ENCODE measurements at regions not wholly inside any gene's neighbourhood (a gene's known extent, or its start where the extent isn't known, plus 50 kb on each side); places are given as distances from the start of the nearest gene placed in this dataset.

- DNase-seq (ENCODE audit: low spot score) = no peak
These were observed 92.9 kb downstream of the TXNL1 start for GRCh38 chr18:56545464-56545863.

- DNase-seq (ENCODE audit: low spot score) = peak; percentile 26
These were observed 95.9 kb downstream of the TXNL1 start for GRCh38 chr18:56542476-56542875.

GRCh38 chr18:56541793-56542192 is 96.6 kb downstream of the TXNL1 start:
- no peak for DNase-seq (ENCODE audit: low spot score)

GRCh38 chr18:56541340-56541739 is 97.1 kb downstream of the TXNL1 start:
- DNase-seq (ENCODE audit: low spot score) = no peak

- peak; percentile 65 for DNase-seq (ENCODE audit: low spot score)
These were observed 99.6 kb downstream of the TXNL1 start for GRCh38 chr18:56538746-56539145.

- peak; percentile 31 for DNase-seq (ENCODE audit: low spot score)
These were observed 106.1 kb downstream of the TXNL1 start for GRCh38 chr18:56532176-56532840.

- DNase-seq (ENCODE audit: low spot score) = peak; percentile 72
These were observed 115.6 kb downstream of the TXNL1 start for GRCh38 chr18:56522816-56523215.

- DNase-seq (ENCODE audit: low spot score) = no peak
These were observed 117.1 kb downstream of the TXNL1 start for GRCh38 chr18:56521263-56521662.

GRCh38 chr18:56517761-56518160 is 120.6 kb downstream of the TXNL1 start:
- no peak for DNase-seq (ENCODE audit: low spot score)

- peak; percentile 54 for DNase-seq (ENCODE audit: low spot score)
These were observed 121.2 kb downstream of the TXNL1 start for GRCh38 chr18:56517196-56517595.

- peak; percentile 74 for DNase-seq (ENCODE audit: low spot score)
These were observed 121.6 kb downstream of the TXNL1 start for GRCh38 chr18:56516789-56517188.

GRCh38 chr18:56515522-56515921 is 122.9 kb downstream of the TXNL1 start:
- DNase-seq (ENCODE audit: low spot score) = no peak

- DNase-seq (ENCODE audit: low spot score) = no peak
These were observed 126.4 kb downstream of the TXNL1 start for GRCh38 chr18:56511996-56512395.

- no peak for DNase-seq (ENCODE audit: low spot score)
These were observed 128.3 kb downstream of the TXNL1 start for GRCh38 chr18:56510108-56510507.

- DNase-seq (ENCODE audit: low spot score) = no peak
These were observed 128.7 kb downstream of the TXNL1 start for GRCh38 chr18:56509656-56510055.

GRCh38 chr18:56508370-56509036 is 129.9 kb downstream of the TXNL1 start:
- no peak for DNase-seq (ENCODE audit: low spot score)

GRCh38 chr18:56505971-56506370 is 132.4 kb downstream of the TXNL1 start:
- DNase-seq (ENCODE audit: low spot score) = peak; percentile 25

GRCh38 chr18:56505293-56505692 is 133.1 kb downstream of the TXNL1 start:
- no peak for DNase-seq (ENCODE audit: low spot score)

- DNase-seq (ENCODE audit: low spot score) = no peak
These were observed 136.5 kb downstream of the TXNL1 start for GRCh38 chr18:56501896-56502295.

- no peak for DNase-seq (ENCODE audit: low spot score)
These were observed 142.5 kb downstream of the TXNL1 start for GRCh38 chr18:56495884-56496283.

- DNase-seq (ENCODE audit: low spot score) = no peak
These were observed 144.9 kb downstream of the TXNL1 start for GRCh38 chr18:56493531-56493930.

GRCh38 chr18:56492136-56492535 is 146.3 kb downstream of the TXNL1 start:
- no peak for DNase-seq (ENCODE audit: low spot score)

GRCh38 chr18:56490942-56491341 is 147.4 kb downstream of the TXNL1 start:
- DNase-seq (ENCODE audit: low spot score) = no peak

- DNase-seq (ENCODE audit: low spot score) = no peak
These were observed 148.5 kb downstream of the TXNL1 start for GRCh38 chr18:56489893-56490292.
